GM10248 (cell line): ENCODE measurements at regions not wholly inside any gene's neighbourhood (a gene's known extent, or its start where the extent isn't known, plus 50 kb on each side); places are given as distances from the start of the nearest gene placed in this dataset.

Source experiments
- CTCF ChIA-PET: fragments of 300-600 bp; sonication (Branson Sonifier 250); formaldehyde crosslinking; extraction: SDS; loops from one replicate; lab custom pipeline; 2021; ENCODE audit warnings: antibody characterized with exemption; lab: Yijun Ruan, JAX
- POLR2A ChIA-PET: fragments of 350-650 bp; sonication (Branson Sonifier 250); formaldehyde crosslinking; extraction: SDS; loops from one replicate; lab custom pipeline; 2020; ENCODE audit warnings: antibody characterized with exemption; lab: Yijun Ruan, JAX
- DNase-seq: peaks from one replicate; pipeline ENCODE4 v3.0.0; 2012; ENCODE audit errors: extremely low spot score
- CTCF ChIP-seq: IDR thresholded peaks from 2 replicates; pipeline ENCODE4 v1.5.1; 2012; ENCODE audit warnings: mild to moderate bottlenecking, low read depth; ENCODE audit errors: extremely low read depth, missing control alignments, control extremely low read depth

DNA sequence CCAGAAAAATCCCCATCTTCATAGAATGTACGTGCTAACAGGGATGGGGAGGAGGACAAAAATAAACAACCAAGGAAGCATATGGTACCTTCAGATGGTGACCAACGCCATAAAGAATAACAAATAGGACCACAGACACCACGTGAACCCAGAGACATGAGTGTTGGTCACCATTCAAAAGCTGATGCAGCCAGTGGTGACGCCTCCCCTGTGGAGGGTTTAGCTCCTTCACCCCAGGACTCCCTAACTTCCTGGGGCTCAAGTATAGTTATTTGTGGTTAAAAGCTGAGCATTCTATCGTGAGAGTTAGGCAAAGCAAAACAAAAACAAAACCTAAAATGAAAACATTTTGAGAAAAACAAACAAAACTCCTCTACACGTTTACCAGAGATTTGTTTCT, 184.7 kb downstream of the SOX9 start:
- no peak for TF ChIP-seq CTCF
- DNase-seq, result peak; percentile 31
- POLR2A ChIA-PET, result no interaction called here
- CTCF ChIA-PET, result interaction anchor here (0.9 to 1.5 kb wide), 5 partner anchors 9 to 234 kb away, joined by 3 to 4 read pairs (median 3); no protein-coding TSS in a partner anchor

DNA sequence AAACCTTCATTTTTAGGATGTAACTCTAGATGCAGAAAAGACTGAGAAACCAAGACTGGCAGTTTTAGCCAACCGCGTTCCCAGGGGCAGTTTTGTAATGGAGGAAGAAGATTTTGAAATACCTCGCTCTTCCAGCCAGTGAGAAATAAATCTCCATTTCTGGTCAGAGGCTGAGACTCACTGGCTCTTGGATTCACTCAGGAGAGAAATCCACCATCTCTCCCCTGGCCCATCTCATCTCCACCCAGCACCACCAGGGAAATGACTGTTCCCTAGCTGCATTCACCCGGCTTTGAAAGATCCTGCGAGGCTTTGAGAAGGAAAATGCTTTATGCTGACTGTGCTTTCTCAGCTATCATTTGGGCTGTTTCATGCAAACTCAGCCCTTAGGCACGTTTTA, 185.2 kb downstream of the SOX9 start:
- no peak for TF ChIP-seq CTCF
- ChIA-PET POLR2A (no interaction called here), CTCF (interaction anchor here (0.9 to 1.5 kb wide), 5 partner anchors 9 to 234 kb away, joined by 3 to 4 read pairs (median 3); no protein-coding TSS in a partner anchor)
- DNase-seq, result no peak

DNA sequence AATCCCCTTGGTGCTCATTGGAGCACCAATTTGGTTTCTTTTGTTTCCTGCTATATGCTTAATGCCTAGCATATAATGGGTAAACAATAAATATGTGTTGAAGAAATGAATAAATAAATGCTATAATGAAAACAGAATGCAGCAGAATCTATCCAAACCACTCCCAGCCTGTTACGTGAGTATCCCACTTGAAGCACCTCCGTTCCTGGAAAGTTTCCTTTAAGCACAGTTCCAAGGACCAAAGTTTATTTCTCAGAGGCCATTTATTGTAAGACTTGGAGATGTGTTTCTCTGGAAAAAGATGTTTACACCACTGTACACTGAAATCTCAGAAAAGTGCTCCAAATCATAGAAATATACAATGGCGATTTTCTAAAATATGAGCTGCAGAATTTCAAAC, 187.0 kb downstream of the SOX9 start:
- TF ChIP-seq CTCF, result no peak
- CTCF ChIA-PET, result interaction anchor here (1.4 to 2.1 kb wide), 3 partner anchors 10 to 41 kb away, joined by 3 to 6 read pairs (median 5); no protein-coding TSS in a partner anchor
- DNase-seq, result no peak
- POLR2A ChIA-PET, result no interaction called here

GRCh38 chr17:72308744-72309385, 188.0 kb downstream of the SOX9 start:
- POLR2A ChIA-PET, result no interaction called here
- TF ChIP-seq CTCF, result no peak
- CTCF ChIA-PET, result interaction anchor here (1.4 to 2.1 kb wide), 3 partner anchors 9 to 42 kb away, joined by 3 to 6 read pairs (median 5); no protein-coding TSS in a partner anchor

GRCh38 chr17:72311004-72311403, 190.2 kb downstream of the SOX9 start:
- DNase-seq, result peak; percentile 64
- CTCF ChIA-PET, result interaction anchor here (0.6 kb wide), 1 partner anchor 24 kb away, joined by 3 read pairs; no protein-coding TSS in a partner anchor
- POLR2A ChIA-PET, result interaction anchor here (1.0 kb wide), 1 partner anchor 191 kb away, joined by 3 read pairs; the partner anchor contains the start of gene SOX9
- no peak for TF ChIP-seq CTCF

More at GRCh38 chr17:72308744-72309385, 188.0 kb downstream of the SOX9 start:
- DNase-seq, result no peak

GRCh38 chr17:72315122-72315913, 194.5 kb downstream of the SOX9 start:
- no peak for TF ChIP-seq CTCF
- POLR2A ChIA-PET, result no interaction called here
- CTCF ChIA-PET, result interaction anchor here (1.0 to 3.7 kb wide), 4 partner anchors 10 to 108 kb away, joined by 3 to 12 read pairs (median 4); no protein-coding TSS in a partner anchor
- DNase-seq, result no peak
